LNCAP (cell line): ENCODE measurements at regions not wholly inside any gene's neighbourhood (a gene's known extent, or its start where the extent isn't known, plus 50 kb on each side); places are given as distances from the start of the nearest gene placed in this dataset.

Experiments
- TF ChIP-seq, protein P1 (sequence below): fragments of 450-650 bp; IDR thresholded peaks from 2 replicates; pipeline ENCODE4 v1.5.1; 2017; ENCODE audit warnings: mild to moderate bottlenecking

DNA sequence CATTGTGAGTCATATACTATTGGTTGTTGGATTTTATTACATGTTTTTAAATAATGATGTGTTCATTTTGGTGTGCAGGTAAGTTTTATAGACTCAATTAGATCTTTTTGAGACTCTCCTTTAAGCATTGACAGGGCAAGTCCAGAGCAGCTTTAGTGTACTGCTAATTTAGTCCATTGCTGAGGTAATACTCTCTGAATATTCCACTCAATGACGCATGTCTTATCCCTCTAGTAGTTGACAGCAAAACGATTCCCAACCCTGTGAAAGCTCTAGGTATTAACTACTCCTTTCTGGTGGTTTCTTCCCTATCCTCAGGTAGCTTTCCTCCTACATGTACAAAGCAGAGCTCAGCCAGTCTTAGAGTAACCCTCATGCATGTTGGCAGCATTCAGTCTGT is 373.5 kb upstream of the MAP3K7 start:
- TF ChIP-seq, protein P1, sequence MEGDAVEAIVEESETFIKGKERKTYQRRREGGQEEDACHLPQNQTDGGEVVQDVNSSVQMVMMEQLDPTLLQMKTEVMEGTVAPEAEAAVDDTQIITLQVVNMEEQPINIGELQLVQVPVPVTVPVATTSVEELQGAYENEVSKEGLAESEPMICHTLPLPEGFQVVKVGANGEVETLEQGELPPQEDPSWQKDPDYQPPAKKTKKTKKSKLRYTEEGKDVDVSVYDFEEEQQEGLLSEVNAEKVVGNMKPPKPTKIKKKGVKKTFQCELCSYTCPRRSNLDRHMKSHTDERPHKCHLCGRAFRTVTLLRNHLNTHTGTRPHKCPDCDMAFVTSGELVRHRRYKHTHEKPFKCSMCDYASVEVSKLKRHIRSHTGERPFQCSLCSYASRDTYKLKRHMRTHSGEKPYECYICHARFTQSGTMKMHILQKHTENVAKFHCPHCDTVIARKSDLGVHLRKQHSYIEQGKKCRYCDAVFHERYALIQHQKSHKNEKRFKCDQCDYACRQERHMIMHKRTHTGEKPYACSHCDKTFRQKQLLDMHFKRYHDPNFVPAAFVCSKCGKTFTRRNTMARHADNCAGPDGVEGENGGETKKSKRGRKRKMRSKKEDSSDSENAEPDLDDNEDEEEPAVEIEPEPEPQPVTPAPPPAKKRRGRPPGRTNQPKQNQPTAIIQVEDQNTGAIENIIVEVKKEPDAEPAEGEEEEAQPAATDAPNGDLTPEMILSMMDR: no peak

DNA sequence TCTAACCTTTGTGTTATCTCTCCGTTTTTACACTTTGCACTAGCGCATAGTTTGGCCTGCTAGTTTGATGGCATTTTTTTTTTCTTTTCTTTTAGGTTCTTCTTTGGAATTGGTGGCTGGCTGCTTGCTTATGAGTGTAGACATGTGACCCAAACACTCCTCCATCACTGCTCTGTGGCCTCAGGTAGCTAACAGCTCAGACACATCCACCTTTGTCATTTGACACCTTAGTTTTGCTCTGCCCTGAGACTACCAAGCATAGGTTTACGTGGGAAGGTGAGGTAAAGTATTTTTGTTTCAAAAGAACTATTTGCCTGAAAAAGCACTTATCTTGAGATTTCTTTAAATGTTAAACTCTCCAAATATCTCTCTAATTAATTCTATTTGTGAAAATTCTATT is 368.4 kb upstream of the MAP3K7 start:
- TF ChIP-seq, protein P1: no peak

DNA sequence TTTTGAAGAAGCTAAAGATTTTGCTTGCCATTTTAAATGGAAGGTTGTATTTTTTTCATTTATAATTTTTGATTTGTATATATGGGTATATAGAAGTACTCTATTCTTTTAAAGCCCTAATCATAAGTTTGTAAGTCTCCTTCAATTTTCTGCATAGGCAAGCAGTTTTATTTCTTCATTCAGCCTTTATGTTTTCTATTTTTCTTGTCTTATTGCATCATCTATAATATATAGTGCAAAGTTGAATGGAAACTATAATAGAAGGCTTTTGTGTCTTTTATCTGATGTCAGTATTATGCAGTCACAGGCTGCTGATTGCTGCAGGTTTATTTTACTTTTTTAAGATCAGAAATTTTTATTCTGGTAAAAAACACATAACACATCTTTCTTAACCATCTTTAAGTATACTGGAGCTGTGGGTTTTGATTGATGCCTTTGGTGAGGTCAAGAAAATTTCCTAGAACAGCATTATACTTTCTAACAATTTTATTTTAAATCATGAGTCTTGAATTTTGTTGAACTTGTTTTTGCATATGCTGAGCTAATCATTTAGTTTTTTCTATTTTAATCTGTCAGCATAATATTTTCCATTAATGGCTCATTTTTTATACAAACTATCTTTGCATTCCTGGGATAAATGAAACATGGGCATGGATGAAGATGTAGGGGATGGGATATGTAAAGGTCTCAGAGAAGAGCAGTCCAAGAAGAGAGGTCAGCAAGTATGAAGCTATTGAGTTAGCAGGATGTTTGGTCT is 366.7 kb upstream of the MAP3K7 start:
- TF ChIP-seq, protein P1: no peak

DNA sequence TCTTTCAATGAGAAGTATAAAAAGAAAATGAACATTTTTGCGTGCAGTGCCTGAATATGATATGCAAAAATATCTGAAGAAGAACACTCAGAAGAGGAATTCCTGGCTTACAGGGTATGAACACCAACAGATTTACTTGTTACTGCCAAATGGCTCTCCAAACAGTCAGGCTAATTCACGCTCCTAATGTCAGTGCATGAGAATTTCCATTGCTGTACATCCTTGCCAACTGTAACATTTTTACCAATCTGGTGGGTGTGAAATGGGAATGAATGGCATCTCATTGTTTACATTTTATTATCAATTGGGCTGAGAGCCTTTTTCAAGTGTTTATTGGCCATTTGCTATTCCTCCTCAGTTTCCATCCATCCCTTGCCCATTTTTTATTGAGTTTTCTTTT is 365.3 kb upstream of the MAP3K7 start:
- TF ChIP-seq, protein P1: no peak

DNA sequence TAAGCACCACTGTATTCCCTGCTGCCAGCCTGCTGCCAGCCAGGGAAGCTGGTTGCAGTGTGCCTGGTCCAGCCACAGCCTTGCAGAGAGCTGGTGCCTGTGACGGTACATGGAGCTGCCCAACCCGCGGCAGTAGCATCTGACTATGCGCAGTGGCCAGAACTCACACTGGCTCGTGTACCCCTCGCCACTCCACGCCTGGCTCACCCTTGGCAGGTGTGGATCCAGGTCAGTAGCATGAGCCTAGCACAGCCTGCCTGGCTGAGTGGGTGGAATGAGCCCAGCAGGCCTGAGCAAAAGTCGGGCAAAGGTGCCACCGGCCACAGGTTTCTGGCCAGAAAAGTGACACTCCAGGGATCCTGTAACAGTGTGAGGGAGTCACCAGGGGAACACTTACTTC is 361.7 kb upstream of the MAP3K7 start:
- TF ChIP-seq, protein P1: no peak

DNA sequence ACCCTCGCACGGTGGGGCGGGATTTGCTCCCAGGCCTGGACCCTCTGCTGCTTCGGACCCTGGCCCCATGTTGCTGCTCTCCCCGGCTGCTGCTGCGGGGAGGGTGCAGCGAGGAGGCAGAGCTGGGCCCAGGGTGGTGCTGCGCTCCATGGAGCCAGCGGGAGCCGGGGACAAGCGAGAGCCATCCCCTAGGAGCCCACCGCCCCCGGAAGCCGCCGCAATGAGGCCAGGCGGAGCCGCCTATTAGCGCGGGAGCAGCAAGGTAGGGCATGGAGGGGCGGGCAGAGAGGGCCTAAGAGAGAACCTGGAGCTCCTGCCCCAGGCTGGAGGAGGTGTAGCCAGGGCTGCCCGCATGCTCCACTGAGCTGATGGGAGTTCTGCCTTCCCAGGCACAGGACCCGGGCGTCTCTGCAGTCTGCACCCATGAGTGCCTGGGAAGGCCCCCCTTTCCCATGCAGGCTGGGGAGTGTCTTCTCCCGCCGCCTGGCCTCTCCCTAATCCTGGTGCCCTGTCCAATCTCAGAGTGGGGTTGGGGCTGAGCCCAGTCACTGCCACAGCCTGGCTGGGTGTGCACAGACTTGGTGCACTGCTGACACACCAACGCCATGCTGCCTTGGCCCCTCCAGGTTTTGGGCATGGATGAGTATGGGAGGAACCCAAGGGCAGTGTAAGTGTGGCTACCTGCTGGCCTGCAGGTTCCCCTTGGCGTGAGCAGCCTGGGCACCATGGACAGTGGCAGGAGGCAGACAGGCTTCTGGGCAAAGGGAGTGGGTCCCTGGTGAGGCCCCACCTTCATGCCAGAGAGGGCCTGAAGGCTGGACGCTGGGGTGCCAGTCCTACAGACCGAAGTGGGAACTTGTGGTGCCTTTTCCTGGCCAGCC is 360.6 kb upstream of the MAP3K7 start:
- TF ChIP-seq, protein P1: no peak

DNA sequence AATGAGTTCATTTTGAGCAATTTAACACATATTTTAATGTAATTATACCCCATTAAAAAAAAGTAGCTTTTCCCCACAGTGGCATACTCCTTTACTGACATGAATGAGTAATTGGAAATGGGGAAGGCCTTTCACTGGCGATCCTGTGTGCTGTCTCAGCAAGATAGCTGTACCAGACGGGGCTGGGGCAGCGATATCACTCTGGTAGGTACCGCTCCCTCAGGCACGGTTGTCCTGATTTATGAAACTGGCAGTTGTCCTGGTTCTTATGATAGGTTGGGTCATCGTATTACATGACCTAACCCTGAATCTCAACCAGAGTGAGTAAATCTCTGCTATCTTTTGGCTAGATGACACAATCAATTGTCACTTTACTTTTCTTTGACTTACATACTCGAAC is 355.0 kb upstream of the MAP3K7 start:
- TF ChIP-seq, protein P1: no peak
